ENCODE measurements at regions not wholly inside any gene's neighbourhood (a gene's known extent, or its start where the extent isn't known, plus 50 kb on each side); places are given as distances from the start of the nearest gene placed in this dataset.
A peak's percentile ranks its signal among the peaks of the same experiment; 100 is the strongest.

DNA sequence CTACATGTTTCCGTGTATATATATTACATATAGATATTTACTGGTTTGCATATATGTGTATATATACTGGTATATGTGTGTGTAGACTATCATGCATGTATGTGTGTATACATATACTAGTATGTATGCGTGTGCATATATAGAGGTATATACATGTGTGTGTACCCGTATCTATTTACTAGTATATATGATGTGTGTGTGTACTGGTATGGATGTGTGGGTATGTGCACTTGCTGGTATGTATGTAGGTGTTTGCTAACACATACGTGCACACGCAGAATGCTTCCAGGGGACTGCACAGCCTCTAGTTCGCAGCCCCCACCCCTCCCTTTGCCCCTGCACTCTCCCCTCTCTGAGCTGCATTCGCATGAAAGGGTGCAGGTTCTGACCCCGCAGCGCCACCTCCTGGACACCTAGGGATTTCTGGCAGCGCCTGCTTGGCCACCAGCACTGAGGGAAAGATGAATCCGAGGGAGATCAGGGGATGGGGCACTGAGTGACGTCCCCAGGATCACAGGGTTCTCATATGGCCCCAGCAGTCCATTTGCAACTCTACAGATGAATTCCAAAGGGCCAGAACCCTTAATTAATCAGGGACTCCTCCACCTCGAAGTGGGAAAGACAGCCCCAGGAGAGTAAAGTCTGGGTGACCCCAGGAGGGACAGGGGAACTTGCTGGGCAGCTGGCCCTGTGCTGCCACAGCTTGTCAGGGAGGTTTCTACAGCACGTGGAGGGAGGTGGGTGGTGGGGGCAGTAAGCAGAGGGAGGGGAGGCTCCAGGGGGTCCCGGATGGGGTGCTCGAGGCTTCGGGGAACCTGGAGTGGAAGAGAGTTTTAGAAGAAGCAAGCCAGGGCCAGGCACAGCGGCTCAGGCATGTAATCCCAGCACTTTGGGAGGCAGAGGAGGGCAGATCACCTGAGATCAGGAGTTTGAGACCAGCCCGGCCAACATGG is 66.8 kb upstream of the ASAP2 start:
- no peak for FAIRE-seq
- peak; percentile 40 to 66 for DNase-seq (ENCODE audit: low spot score in 2 of 2)

DNA sequence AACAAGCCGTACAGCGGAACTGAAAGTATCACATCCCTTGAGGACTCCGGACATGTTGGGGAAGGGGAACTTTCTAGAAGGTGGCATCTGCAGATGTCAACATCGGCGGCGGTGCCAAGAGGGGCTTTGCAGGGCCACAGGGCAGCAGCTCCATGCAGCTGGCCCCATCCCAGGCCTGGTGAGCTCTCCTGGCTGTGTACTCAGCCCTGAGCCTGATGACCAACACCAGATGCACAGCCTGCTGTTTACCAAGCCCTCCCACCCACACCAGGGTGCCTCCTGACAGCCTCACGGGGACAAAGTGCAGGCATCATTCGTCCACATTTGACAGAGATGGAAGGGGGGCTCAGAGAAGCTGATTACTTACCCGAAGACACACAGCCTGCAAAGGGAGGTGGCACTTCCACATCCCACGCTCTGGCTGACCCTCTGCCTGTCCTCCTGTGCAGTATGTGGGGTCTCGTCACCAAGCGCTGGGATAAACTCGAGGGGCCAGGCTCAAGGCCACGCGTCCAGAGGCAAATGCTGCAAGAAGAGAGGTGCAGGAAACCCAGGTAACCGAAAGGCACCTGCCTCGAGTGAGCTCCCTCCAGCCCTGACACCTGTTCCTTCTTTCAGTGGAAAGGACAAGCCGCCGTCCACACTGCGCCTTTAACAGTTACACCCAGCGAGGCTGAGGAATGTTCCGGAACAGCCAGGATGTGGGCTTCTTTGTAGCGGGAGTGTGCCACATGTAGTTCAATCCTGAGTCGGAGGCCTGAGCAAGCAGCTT is 69.0 kb upstream of the ASAP2 start:
- FAIRE-seq (no peak), DNase-seq (ENCODE audit: low spot score in 2 of 2) (no peak)

- FAIRE-seq (no peak), DNase-seq (ENCODE audit: low spot score in 2 of 2) (no peak)
Observed at GRCh38 chr2:9135822-9136558, 70.6 kb upstream of the ASAP2 start.

- no peak for DNase-seq (ENCODE audit: low spot score in 2 of 2)
Observed at GRCh38 chr2:9127316-9127715, 79.3 kb upstream of the ASAP2 start.

DNA sequence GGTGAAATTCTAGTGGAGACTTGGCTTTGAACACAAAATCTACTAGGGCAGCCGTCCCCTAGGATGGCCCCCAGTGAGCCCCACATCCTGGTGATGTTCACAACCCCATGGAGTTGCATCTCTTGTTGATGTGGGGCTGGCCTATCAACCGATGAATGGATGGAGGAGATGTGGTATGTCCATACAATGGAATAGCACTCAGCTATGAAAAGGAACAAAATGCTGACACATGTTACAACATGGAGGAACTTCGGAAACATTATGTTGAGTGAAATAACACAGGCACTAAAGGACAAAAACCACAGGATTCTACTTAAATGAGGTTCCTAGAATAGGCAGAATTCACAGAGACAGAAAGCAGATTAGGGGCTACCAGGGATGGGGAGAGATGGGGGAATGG is 80.1 kb upstream of the ASAP2 start:
- no peak for FAIRE-seq
- DNase-seq (ENCODE audit: low spot score in 2 of 2), result no peak

More at GRCh38 chr2:9127316-9127715, 79.3 kb upstream of the ASAP2 start:
- FAIRE-seq, result no peak

- no peak for FAIRE-seq
Observed at GRCh38 chr2:9124231-9124741, 82.3 kb upstream of the ASAP2 start.

DNA sequence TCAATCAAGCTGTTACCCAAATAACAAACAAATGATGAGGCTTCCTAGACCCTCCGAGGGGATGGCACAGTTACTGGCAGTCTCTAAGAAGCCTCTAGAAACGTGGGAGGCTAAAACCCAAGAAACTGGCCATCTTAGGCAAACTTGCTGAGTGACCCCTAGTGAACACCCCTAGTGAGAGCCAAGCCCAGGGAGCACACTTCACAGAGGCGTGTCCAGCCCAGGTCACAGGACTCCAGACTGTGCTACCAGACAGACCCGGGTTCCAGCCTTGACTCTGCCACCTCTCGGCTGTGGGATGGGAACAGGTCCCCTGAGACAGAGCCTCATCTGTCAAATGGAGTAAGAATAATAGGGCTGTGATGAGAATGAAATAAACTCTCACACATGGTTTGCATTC is 83.5 kb upstream of the ASAP2 start:
- DNase-seq (ENCODE audit: low spot score in 2 of 2) (no peak), FAIRE-seq (no peak)

More at GRCh38 chr2:9124231-9124741, 82.3 kb upstream of the ASAP2 start:
- no peak for DNase-seq (ENCODE audit: low spot score in 2 of 2)

- no peak for DNase-seq (ENCODE audit: low spot score in 2 of 2)
- FAIRE-seq, result no peak
Observed at GRCh38 chr2:9122367-9122766, 84.2 kb upstream of the ASAP2 start.

- DNase-seq (ENCODE audit: low spot score in 2 of 2) (no peak), FAIRE-seq (no peak)
Observed at GRCh38 chr2:9118383-9118960, 88.1 kb upstream of the ASAP2 start.

GRCh38 chr2:9115229-9115628 is 91.4 kb upstream of the ASAP2 start:
- FAIRE-seq, result no peak
- no peak for DNase-seq (ENCODE audit: low spot score in 2 of 2)

DNA sequence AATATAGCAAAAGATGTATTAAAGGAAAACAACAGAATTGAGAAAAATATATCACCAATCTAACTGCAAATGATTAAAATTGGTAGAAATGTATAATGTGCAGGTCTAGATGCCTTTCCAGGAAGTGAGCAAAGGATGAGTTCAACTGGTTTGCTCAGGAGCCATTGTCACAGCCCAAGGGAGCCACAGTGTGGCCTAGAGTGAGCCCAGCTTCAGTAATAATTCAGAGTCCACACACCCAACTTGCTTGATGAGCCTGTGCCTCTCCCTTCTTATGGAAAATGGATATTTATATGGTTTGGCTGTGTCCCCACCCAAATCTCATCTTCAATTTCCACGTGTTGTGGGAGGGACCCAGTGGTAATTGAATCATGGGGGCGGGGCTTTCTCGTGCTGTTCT is 92.2 kb upstream of the ASAP2 start:
- no peak for DNase-seq (ENCODE audit: low spot score in 2 of 2)
- no peak for FAIRE-seq

DNA sequence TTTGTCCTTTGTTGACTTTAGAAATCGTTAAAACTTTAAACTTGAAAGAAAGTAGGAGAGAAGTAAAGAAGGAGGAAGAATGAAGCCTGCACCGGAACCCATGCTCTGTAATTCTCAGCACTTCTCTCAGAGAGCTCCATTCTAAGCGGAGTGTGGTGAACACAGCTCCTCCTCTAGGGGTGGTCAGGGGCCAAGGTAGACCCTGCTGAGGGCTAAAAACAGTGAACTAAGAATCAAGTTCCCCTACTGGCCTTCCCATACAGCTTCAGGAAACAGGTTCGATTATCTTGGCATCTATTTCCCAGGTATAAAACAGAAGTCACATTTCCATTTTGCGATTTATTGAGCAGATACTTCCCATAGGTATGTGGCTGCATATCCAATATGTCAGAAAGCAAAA is 92.7 kb upstream of the ASAP2 start:
- FAIRE-seq (no peak), DNase-seq (ENCODE audit: low spot score in 2 of 2) (no peak)

- no peak for DNase-seq (ENCODE audit: low spot score in 2 of 2)
- no peak for FAIRE-seq
Observed at GRCh38 chr2:9113262-9113661, 93.3 kb upstream of the ASAP2 start.

- DNase-seq (ENCODE audit: low spot score in 2 of 2) (peak in 1 of 2 donors; percentile 45), FAIRE-seq (no peak)
Observed at GRCh38 chr2:9112079-9112721, 94.4 kb upstream of the ASAP2 start.

- no peak for FAIRE-seq
- DNase-seq (ENCODE audit: low spot score in 2 of 2), result no peak
Observed at GRCh38 chr2:9110893-9111569, 95.6 kb upstream of the ASAP2 start.

- FAIRE-seq (no peak), DNase-seq (ENCODE audit: low spot score in 2 of 2) (no peak)
Observed at GRCh38 chr2:9110346-9110884, 96.2 kb upstream of the ASAP2 start.

GRCh38 chr2:9109871-9110270 is 96.7 kb upstream of the ASAP2 start:
- DNase-seq (ENCODE audit: low spot score in 2 of 2) (no peak), FAIRE-seq (no peak)

DNA sequence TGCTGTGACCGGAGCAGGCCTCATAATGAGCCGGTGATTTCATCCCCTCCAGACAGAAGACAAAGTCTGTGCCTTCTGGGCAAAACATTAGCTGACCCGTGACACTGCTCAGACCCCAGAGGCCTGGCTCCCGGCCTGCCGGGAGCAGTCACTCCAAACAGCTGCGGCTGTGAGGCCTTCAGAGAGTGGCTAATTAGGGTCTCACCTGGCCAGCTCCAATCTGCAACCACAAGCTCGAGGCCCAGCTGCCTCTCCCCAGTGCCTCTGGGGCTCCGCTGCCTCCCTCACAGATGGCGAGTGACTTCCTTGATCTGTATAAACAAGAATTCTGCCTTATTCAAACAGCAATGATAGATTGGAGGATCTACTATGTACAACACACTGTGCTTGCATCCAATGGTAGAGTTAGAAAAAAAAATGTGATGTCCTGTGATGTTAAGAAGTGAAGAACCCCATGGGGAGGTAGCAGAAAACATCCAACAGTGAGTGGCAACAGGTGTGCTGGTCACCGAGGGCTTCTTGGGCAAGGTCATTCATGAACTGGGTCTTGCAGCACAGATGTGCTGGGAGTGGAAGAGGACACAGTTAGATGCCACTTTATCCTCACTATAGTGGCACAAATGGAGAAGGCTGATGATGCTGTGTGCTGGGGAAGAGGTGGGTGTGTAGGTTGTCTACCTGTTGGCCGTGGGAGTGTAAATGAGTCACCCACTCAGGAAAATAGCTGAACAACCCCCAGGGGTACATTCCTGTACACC is 98.2 kb upstream of the ASAP2 start:
- FAIRE-seq (no peak), DNase-seq (ENCODE audit: low spot score in 2 of 2) (no peak)
